Hippocampal formation (tissue), 2 donors: ENCODE measurements at regions not wholly inside any gene's neighbourhood (a gene's known extent, or its start where the extent isn't known, plus 50 kb on each side); places are given as distances from the start of the nearest gene placed in this dataset.
"Not testable (repeated sequence)": the region's sequence is repeated elsewhere in the genome, so short reads cannot be mapped to it uniquely, and the experiment has no call there.

Experiments
- DNase-seq, 2 donors: peaks; one replicate each; lab custom pipeline; 2025; lab: John Stamatoyannopoulos, UW

- DNase-seq: no peak
Measured at GRCh38 chr9:106758911-106759310, 104.1 kb upstream of the ZNF462 start.

GRCh38 chr9:106761493-106761892, 101.5 kb upstream of the ZNF462 start:
- DNase-seq: no peak

- DNase-seq: no peak
Measured at GRCh38 chr9:106766616-106767015, 96.3 kb upstream of the ZNF462 start.

- DNase-seq: no peak
Measured at GRCh38 chr9:106769331-106769730, 93.6 kb upstream of the ZNF462 start.

- no peak for DNase-seq
Measured at GRCh38 chr9:106771608-106772007, 91.4 kb upstream of the ZNF462 start.

GRCh38 chr9:106772523-106773290, 90.3 kb upstream of the ZNF462 start:
- DNase-seq: no peak

- DNase-seq: no peak
Measured at GRCh38 chr9:106773750-106774149, 89.2 kb upstream of the ZNF462 start.

GRCh38 chr9:106775960-106776359, 87.0 kb upstream of the ZNF462 start:
- DNase-seq: no peak

GRCh38 chr9:106779796-106780195, 83.2 kb upstream of the ZNF462 start:
- DNase-seq: no peak

GRCh38 chr9:106783121-106783520, 79.8 kb upstream of the ZNF462 start:
- DNase-seq: no peak

GRCh38 chr9:106784076-106784475, 78.9 kb upstream of the ZNF462 start:
- DNase-seq: no peak

GRCh38 chr9:106785200-106785599, 77.8 kb upstream of the ZNF462 start:
- no peak for DNase-seq

GRCh38 chr9:106788021-106788420, 74.9 kb upstream of the ZNF462 start:
- DNase-seq: not testable (repeated sequence)

GRCh38 chr9:106795031-106795430, 67.9 kb upstream of the ZNF462 start:
- no peak for DNase-seq

GRCh38 chr9:106796771-106797170, 66.2 kb upstream of the ZNF462 start:
- DNase-seq: no peak

- no peak for DNase-seq
Measured at GRCh38 chr9:106797299-106797698, 65.7 kb upstream of the ZNF462 start.

GRCh38 chr9:106798016-106798799, 64.8 kb upstream of the ZNF462 start:
- no peak for DNase-seq

GRCh38 chr9:106799152-106799551, 63.8 kb upstream of the ZNF462 start:
- DNase-seq: no peak

- DNase-seq: no peak
Measured at GRCh38 chr9:106800701-106801270, 62.2 kb upstream of the ZNF462 start.

- no peak for DNase-seq
Measured at GRCh38 chr9:106801816-106802215, 61.1 kb upstream of the ZNF462 start.
